Cardiac muscle cell (in vitro differentiated cells and primary cell): ENCODE measurements at regions not wholly inside any gene's neighbourhood (a gene's known extent, or its start where the extent isn't known, plus 50 kb on each side); places are given as distances from the start of the nearest gene placed in this dataset.

Experiments used
- DNase-seq, 2 donors: peaks; one replicate each; pipeline versions ENCODE4 v3.0.0 to v3.0.0-alpha.2; 2010 to 2017; ENCODE audit warnings: low read depth in 1 of 2, low spot score in 1 of 2
- H3K27ac ChIP-seq: fragments of 200-600 bp; sonication (generic); 2 replicates; pipeline ENCODE4 v1.5.1; 2016
- H3K27me3 ChIP-seq: fragments of 200-600 bp; sonication (generic); 2 replicates; pipeline ENCODE4 v1.6.0; 2016; ENCODE audit warnings: control low read depth
- H3K36me3 ChIP-seq: fragments of 200-600 bp; sonication (generic); 2 replicates; pipeline ENCODE4 v1.5.1; 2016; ENCODE audit warnings: control low read depth
- H3K4me1 ChIP-seq: fragments of 200-600 bp; sonication (generic); 2 replicates; pipeline ENCODE4 v1.8.1; 2017; ENCODE audit warnings: low read depth, mild to moderate bottlenecking, mixed run types
- H3K4me3 ChIP-seq: fragments of 200-600 bp; sonication (generic); 2 replicates; pipeline ENCODE4 v1.5.1; 2016; ENCODE audit warnings: mild to moderate bottlenecking
- H3K9me3 ChIP-seq: fragments of 200-600 bp; sonication (generic); 2 replicates; pipeline ENCODE4 v1.5.1; 2017; ENCODE audit warnings: low read depth, mild to moderate bottlenecking, control low read depth
- TF ChIP-seq, protein P1 (sequence below): IDR thresholded peaks from 2 replicates; pipeline ENCODE4 v1.5.1; 2012; ENCODE audit warnings: low read depth, mild to moderate bottlenecking, low read length

DNA sequence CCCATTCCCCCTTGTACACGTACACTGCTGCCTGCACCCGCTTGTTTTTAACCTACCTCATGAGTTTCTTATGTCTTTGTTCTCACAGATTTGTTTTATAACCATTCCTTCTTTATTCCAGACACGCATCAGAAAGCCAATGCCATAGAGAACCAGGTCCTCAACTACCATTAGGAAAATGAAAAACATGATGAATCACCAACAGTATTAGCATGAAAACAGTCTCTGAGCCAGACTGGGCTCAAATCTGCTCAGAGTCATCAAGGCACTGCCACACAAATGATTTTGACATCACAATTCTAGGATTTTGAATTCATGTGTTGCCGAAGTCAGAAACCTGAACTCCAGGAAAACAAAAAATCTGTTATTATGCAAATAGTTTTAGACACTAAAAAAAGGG is 394.1 kb upstream of the GRIA1 start:
- no peaks in the 10 kb centered on the region for H3K4me1 ChIP-seq
- H3K27me3 ChIP-seq, result no peaks in the 10 kb centered on the region
- no peak overlapping the region for H3K4me3 ChIP-seq
- no peak for DNase-seq
- H3K36me3 ChIP-seq, result no peaks in the 10 kb centered on the region
- TF ChIP-seq, protein P1, sequence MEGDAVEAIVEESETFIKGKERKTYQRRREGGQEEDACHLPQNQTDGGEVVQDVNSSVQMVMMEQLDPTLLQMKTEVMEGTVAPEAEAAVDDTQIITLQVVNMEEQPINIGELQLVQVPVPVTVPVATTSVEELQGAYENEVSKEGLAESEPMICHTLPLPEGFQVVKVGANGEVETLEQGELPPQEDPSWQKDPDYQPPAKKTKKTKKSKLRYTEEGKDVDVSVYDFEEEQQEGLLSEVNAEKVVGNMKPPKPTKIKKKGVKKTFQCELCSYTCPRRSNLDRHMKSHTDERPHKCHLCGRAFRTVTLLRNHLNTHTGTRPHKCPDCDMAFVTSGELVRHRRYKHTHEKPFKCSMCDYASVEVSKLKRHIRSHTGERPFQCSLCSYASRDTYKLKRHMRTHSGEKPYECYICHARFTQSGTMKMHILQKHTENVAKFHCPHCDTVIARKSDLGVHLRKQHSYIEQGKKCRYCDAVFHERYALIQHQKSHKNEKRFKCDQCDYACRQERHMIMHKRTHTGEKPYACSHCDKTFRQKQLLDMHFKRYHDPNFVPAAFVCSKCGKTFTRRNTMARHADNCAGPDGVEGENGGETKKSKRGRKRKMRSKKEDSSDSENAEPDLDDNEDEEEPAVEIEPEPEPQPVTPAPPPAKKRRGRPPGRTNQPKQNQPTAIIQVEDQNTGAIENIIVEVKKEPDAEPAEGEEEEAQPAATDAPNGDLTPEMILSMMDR, result no peak
- H3K27ac ChIP-seq, result no peak overlapping the region
- no peaks in the 10 kb centered on the region for H3K9me3 ChIP-seq

DNA sequence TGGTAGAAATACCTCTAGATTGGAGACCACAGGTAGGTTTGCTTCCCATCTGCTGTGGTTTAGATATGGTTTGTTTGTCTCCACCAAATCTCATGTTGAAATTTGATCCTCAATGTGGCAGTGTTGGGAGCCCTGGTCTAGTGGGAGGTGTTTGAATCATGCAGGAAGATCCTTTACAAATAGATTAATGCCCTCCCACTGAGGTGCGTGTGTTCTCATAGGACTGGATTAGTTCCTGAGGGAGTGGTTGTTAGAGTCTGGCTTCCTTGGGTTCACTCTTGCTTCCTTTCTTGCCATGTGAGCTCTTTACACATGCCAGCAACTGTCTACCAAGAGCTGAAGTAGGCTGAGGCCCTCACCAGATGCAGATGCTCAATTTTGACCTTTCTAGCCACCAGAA is 391.1 kb upstream of the GRIA1 start:
- Histone ChIP-seq H3K4me1 (no peaks in the 10 kb centered on the region), H3K4me3 (no peak overlapping the region), H3K36me3 (no peaks in the 10 kb centered on the region), H3K27me3 (no peaks in the 10 kb centered on the region), H3K27ac (no peak overlapping the region), H3K9me3 (no peaks in the 10 kb centered on the region)
- no peak for DNase-seq
- TF ChIP-seq, protein P1, result no peak

DNA sequence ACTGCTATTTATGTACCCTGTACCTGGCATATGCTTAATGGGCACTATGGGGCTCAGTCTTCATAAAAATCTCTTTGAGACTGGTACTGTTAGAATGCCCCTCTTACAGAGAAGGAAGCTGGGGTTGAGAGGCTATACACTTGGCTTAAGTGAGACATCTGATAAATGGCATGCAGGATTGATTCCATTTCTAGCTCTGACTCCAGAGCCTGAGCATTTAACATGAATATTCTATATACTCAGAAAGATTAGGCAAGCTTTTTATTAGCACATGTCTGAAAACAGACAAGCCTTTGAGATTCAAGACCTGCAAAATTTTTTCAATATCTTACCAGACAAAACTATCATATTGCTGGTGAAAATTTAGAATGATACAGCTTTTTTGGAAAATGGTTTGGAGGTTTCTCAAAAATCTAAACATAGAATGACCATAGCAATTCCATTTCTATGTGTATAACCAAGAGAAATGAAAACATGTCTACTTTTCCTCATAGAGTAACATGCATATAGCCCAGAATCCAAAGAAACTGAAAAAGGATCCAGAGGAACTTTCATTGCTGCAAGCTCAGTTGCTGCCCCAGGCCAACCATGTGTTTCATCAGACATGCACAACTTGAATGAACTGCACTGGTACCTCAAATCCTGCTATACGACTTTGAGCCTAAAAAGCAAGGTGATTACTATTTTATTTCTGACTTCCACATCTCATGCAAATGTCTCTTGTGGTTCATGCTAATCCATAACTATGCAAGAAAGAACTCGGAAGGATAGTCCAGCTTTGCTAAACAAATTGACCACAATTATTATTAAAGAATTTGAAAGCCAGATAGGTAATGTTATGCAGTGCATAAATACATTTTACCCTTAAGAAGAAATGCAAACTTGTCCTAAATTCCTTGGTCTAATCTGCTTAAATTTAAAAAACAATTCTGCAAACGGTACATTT is 389.0 kb upstream of the GRIA1 start:
- H3K27me3 ChIP-seq, result no peaks in the 10 kb centered on the region
- TF ChIP-seq, protein P1, result no peak
- H3K27ac ChIP-seq, result no peak overlapping the region
- DNase-seq, result peak in 1 of 2 donors; percentile 9
- H3K4me3 ChIP-seq, result no peak overlapping the region
- H3K9me3 ChIP-seq, result no peaks in the 10 kb centered on the region
- no peaks in the 10 kb centered on the region for H3K4me1 ChIP-seq
- no peaks in the 10 kb centered on the region for H3K36me3 ChIP-seq

DNA sequence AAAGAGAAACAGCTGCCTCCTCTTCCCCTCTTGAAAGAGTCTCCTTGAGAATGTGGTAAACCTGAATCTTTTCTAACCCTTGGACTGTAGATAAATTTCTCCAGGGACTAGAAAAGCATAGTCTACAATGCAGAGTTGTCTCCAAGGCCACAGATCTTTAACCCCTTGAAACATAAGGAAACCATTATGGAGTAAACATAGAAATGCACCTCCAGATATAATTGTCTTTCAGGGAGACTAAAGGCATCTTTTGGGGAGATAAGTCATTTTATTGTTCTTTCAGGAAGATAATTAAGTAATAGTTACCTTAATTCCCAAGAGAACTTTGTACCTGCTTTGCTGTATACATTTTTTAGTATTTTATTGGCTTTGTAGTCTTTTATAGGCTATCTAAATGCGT is 373.6 kb upstream of the GRIA1 start:
- TF ChIP-seq, protein P1, result no peak
- no peak for DNase-seq
- no peaks in the 10 kb centered on the region for H3K4me1 ChIP-seq
- H3K36me3 ChIP-seq, result no peaks in the 10 kb centered on the region
- no peak overlapping the region for H3K27ac ChIP-seq
- H3K9me3 ChIP-seq, result no peaks in the 10 kb centered on the region
- no peaks in the 10 kb centered on the region for H3K27me3 ChIP-seq
- no peak overlapping the region for H3K4me3 ChIP-seq

DNA sequence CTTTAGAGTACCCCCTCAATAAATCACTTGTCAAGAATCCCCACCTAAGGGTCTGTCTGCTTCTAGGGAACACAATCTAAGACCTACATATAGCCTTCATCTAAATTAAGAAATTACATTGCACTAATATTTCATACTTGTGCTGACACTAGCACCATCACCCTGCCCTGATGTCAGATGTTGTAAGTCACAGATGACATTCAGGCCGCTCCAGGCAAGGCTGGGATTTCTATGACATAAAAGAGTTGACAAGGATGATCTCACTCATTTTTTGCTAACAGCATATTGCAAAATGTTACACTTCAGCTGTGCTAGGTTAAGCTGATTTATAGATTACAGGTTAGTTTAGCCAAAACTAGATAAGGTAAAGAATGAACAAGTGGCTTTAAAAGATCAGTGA is 372.5 kb upstream of the GRIA1 start:
- Histone ChIP-seq H3K27ac (no peak overlapping the region), H3K36me3 (no peaks in the 10 kb centered on the region), H3K4me3 (no peak overlapping the region), H3K9me3 (no peaks in the 10 kb centered on the region), H3K4me1 (no peaks in the 10 kb centered on the region), H3K27me3 (no peaks in the 10 kb centered on the region)
- no peak for DNase-seq
- TF ChIP-seq, protein P1, result no peak
